Right lobe of liver (tissue), 6 donors: ENCODE measurements at regions not wholly inside any gene's neighbourhood (a gene's known extent, or its start where the extent isn't known, plus 50 kb on each side); places are given as distances from the start of the nearest gene placed in this dataset.
"Not testable (repeated sequence)": the region's sequence is repeated elsewhere in the genome, so short reads cannot be mapped to it uniquely, and the experiment has no call there.

ENCODE experiments used
- ATAC-seq, 4 donors: fragments of 200-7000 bp; cut with Tn5 transposase; one replicate each; pipeline ENCODE4 v1.9.1; 2020; ENCODE audit warnings: mild to moderate bottlenecking in 4 of 4, moderate library complexity in 4 of 4
- DNase-seq, 3 donors: peaks; one replicate each; pipeline ENCODE4 v3.0.0-alpha.2; 2020
- H3K27ac ChIP-seq, 3 donors: fragments of 200-600 bp; one replicate each; pipeline ENCODE4 v1.8.0; 2022
- H3K27me3 ChIP-seq, 2 donors: fragments of 200-600 bp; one replicate each; pipeline ENCODE4 v1.8.0; 2022
- H3K36me3 ChIP-seq, 4 donors: fragments of 200-600 bp; sonication (generic) in 1 of 4; one replicate each; pipeline versions ENCODE4 v1.5.1 to v1.8.0; 2017 to 2022; ENCODE audit warnings: control low read depth in 1 of 4
- H3K4me1 ChIP-seq, 4 donors: fragments of 200-600 bp; sonication (generic) in 1 of 4; one replicate each; pipeline versions ENCODE4 v1.5.1 to v1.8.0; 2017 to 2022; ENCODE audit warnings: control low read depth in 1 of 4
- H3K4me3 ChIP-seq, 3 donors: fragments of 200-600 bp; one replicate each; pipeline ENCODE4 v1.8.0; 2022
- H3K9me3 ChIP-seq, 4 donors: fragments of 200-600 bp; sonication (generic) in 1 of 4; one replicate each; pipeline versions ENCODE4 v1.5.1 to v1.8.0; 2017 to 2022; ENCODE audit warnings: control low read depth in 1 of 4
- POLR2A ChIP-seq: fragments of 450-650 bp; IDR thresholded peaks from one replicate; pipeline ENCODE4 v1.6.1; 2017; ENCODE audit warnings: antibody characterized with exemption, mild to moderate bottlenecking
- WGBS: methylation state at CpG from one replicate; pipeline ENCODE4 v1.1.6; 2018; ENCODE audit warnings: low coverage, low lambda C conversion rate; ENCODE audit not compliant: insufficient coverage; ENCODE audit errors: missing lambda C conversion rate; 5-methylcytosine and 5-hydroxymethylcytosine counted together
- intact Hi-C, 2 donors: fragments of 100-400 bp; cut with DNase I; formaldehyde crosslinking; loops; one replicate each; pipeline versions ENCODE4 v1.11.2 to v1.14.1; 2022
- TF ChIP-seq, protein P1 (sequence below), 4 donors: fragments of 200-600 bp in 3 of 4; fragments of 450-650 bp in 1 of 4; IDR thresholded peaks; one replicate each; pipeline versions ENCODE4 v1.5.1 to v1.8.0; 2016 to 2022; ENCODE audit warnings: antibody characterized with exemption in 4 of 4, mild to moderate bottlenecking in 2 of 4
- donor health status: DM: no; HTN: yes; CAD: no.
- donor health status: DM: no; HTN: no; CAD: no.
- donor health status: DM: no; HTN: no; CAD: no.
- donor health status: DM: no; HTN: yes; CAD: no.
- donor health status: DM: no; HTN: yes; CAD: no.

GRCh38 chr2:144625626-144626025 lies 105.7 kb upstream of the ZEB2 start:
- no peaks in the 10 kb centered on the region for H3K9me3 ChIP-seq
- no peak overlapping the region for H3K4me3 ChIP-seq
- intact Hi-C loops = no loop called here
- DNase-seq = no peak
- no peaks in the 10 kb centered on the region for H3K4me1 ChIP-seq
- H3K27me3 ChIP-seq = no peaks in the 10 kb centered on the region
- no peak overlapping the region for H3K27ac ChIP-seq
- WGBS = 55% methylated on average over 5 of the region's 5 CpGs
- H3K36me3 ChIP-seq = no peaks in the 10 kb centered on the region
- peak in 1 of 4 donors; percentile 22 for ATAC-seq
- no peak for TF ChIP-seq POLR2A
- TF ChIP-seq, protein P1, sequence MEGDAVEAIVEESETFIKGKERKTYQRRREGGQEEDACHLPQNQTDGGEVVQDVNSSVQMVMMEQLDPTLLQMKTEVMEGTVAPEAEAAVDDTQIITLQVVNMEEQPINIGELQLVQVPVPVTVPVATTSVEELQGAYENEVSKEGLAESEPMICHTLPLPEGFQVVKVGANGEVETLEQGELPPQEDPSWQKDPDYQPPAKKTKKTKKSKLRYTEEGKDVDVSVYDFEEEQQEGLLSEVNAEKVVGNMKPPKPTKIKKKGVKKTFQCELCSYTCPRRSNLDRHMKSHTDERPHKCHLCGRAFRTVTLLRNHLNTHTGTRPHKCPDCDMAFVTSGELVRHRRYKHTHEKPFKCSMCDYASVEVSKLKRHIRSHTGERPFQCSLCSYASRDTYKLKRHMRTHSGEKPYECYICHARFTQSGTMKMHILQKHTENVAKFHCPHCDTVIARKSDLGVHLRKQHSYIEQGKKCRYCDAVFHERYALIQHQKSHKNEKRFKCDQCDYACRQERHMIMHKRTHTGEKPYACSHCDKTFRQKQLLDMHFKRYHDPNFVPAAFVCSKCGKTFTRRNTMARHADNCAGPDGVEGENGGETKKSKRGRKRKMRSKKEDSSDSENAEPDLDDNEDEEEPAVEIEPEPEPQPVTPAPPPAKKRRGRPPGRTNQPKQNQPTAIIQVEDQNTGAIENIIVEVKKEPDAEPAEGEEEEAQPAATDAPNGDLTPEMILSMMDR (IDR thresholded peaks at IDR 0.05) = no peak

GRCh38 chr2:144625226-144625625 lies 105.3 kb upstream of the ZEB2 start:
- no peaks in the 10 kb centered on the region for H3K4me1 ChIP-seq
- no peaks in the 10 kb centered on the region for H3K36me3 ChIP-seq
- no peak for DNase-seq
- 46% methylated on average over 3 of the region's 3 CpGs for WGBS
- H3K27me3 ChIP-seq = no peaks in the 10 kb centered on the region
- ATAC-seq = no peak
- TF ChIP-seq, protein P1 (IDR thresholded peaks at IDR 0.05) = no peak
- TF ChIP-seq POLR2A = no peak
- no peaks in the 10 kb centered on the region for H3K9me3 ChIP-seq
- no peak overlapping the region for H3K4me3 ChIP-seq
- intact Hi-C loops = no loop called here
- H3K27ac ChIP-seq = no peak overlapping the region

DNA sequence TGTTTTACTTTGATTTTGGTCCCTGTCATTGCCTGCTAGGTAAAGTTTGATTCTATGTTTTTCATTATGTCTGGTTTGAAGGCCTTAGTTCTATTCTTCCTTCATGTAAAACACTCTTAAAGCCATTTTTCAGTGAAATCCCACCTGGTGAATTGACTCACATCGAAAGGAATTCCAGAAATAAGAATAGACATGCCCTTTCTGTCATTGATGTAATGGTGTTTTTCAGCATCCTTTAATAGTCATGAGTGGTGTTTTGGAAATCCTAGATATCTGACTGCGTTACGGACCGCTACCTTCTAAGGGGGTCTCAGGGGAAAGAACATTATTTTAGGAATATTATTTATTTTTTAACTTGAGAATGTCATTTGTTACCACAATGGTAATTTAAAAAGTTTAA lies 104.5 kb upstream of the ZEB2 start:
- no peaks in the 10 kb centered on the region for H3K4me1 ChIP-seq
- no peaks in the 10 kb centered on the region for H3K27me3 ChIP-seq
- no peak overlapping the region for H3K4me3 ChIP-seq
- no peak for DNase-seq
- intact Hi-C loops = no loop called here
- H3K9me3 ChIP-seq = no peaks in the 10 kb centered on the region
- no peaks in the 10 kb centered on the region for H3K36me3 ChIP-seq
- ATAC-seq = no peak
- 84% methylated on average over 4 of the region's 4 CpGs for WGBS
- no peak overlapping the region for H3K27ac ChIP-seq
- TF ChIP-seq, protein P1 (IDR thresholded peaks at IDR 0.05) = no peak
- no peak for TF ChIP-seq POLR2A

DNA sequence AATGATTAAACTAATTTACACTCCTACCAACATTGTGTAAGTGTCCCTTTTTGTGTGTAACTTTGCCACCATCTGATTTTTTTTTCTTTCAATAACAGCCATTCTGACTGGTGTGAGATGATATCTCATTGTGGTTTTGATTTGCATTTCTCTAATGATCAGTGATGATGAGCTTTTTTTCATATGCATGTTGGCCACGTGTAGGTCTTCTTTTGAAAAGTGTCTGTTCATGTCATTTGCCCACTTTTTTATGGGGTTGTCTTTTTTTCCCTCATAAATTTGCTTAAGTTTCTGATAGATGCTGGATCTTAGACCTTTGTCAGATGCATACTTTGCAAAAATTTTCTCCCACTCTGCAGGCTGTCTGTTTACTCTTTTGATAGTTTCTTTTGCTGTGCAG lies 102.5 kb upstream of the ZEB2 start:
- H3K4me1 ChIP-seq, H3K4me3 ChIP-seq, H3K27ac ChIP-seq, intact Hi-C loops, H3K36me3 ChIP-seq, H3K27me3 ChIP-seq, DNase-seq, H3K9me3 ChIP-seq, ATAC-seq: not testable (repeated sequence)
- WGBS = 21% methylated on average over 1 of the region's 1 CpG

GRCh38 chr2:144621266-144621665 lies 101.3 kb upstream of the ZEB2 start:
- ATAC-seq (no peak), DNase-seq (no peak)
- H3K36me3 ChIP-seq = no peaks in the 10 kb centered on the region
- no peak overlapping the region for H3K27ac ChIP-seq
- intact Hi-C loops = no loop called here
- 62% methylated on average over 3 of the region's 3 CpGs for WGBS
- no peaks in the 10 kb centered on the region for H3K27me3 ChIP-seq
- no peak for TF ChIP-seq POLR2A
- TF ChIP-seq, protein P1 (IDR thresholded peaks at IDR 0.05) = no peak
- H3K9me3 ChIP-seq = no peaks in the 10 kb centered on the region
- no peaks in the 10 kb centered on the region for H3K4me1 ChIP-seq
- H3K4me3 ChIP-seq = no peak overlapping the region
